PC-9 (cell line): ENCODE measurements at regions not wholly inside any gene's neighbourhood (a gene's known extent, or its start where the extent isn't known, plus 50 kb on each side); places are given as distances from the start of the nearest gene placed in this dataset.

ENCODE experiments used
- BruUV-seq: library from RNA; stranded (reverse); fragments of 400-500 nt; replicated peaks from 2 replicates; lab custom pipeline; 2021; lab: Mats Ljungman, UMichigan
- CTCF ChIA-PET: fragments of 300-600 bp; sonication (Branson Sonifier 250); formaldehyde crosslinking; loops from one replicate; lab custom pipeline; 2022; ENCODE audit warnings: antibody characterized with exemption; lab: Charles Lee
- POLR2A ChIA-PET: fragments of 300-600 bp; sonication (Branson Sonifier 250); formaldehyde crosslinking; loops from one replicate; lab custom pipeline; 2022; ENCODE audit warnings: antibody characterized with exemption; ENCODE audit not compliant: unreplicated experiment; lab: Charles Lee
- DNase-seq, 2 experiments: peaks; one replicate each; pipeline versions ENCODE4 v3.0.0 to v3.0.0-alpha.2; 2015 to 2022; ENCODE audit warnings: mixed read lengths in 1 of 2
- H2AFZ ChIP-seq: fragments of 200-600 bp; sonication (generic); 2 replicates; pipeline ENCODE4 v1.8.1; 2017; ENCODE audit warnings: antibody characterized with exemption
- H3F3A ChIP-seq: fragments of 200-600 bp; sonication (generic); 2 replicates; pipeline ENCODE4 v1.8.1; 2017; ENCODE audit warnings: antibody characterized with exemption, mild to moderate bottlenecking, low read depth; ENCODE audit not compliant: insufficient read depth
- H3K27ac ChIP-seq: fragments of 200-600 bp; sonication (generic); 2 replicates; pipeline ENCODE4 v1.6.1; 2016; ENCODE audit warnings: mixed run types
- H3K27me3 ChIP-seq: fragments of 200-600 bp; sonication (generic); 2 replicates; pipeline ENCODE4 v1.6.1; 2016; ENCODE audit warnings: low read depth, mixed run types; ENCODE audit not compliant: insufficient read depth
- H3K36me3 ChIP-seq: fragments of 200-600 bp; sonication (generic); 2 replicates; pipeline ENCODE4 v1.6.1; 2016; ENCODE audit warnings: low read depth, mixed run types
- H3K4me1 ChIP-seq: fragments of 200-600 bp; sonication (generic); replicated peaks from 2 replicates; pipeline ENCODE4 v1.6.1; 2016; ENCODE audit warnings: mixed run types; ENCODE audit not compliant: insufficient read depth
- H3K4me2 ChIP-seq: fragments of 200-600 bp; sonication (generic); 2 replicates; pipeline ENCODE4 v1.6.1; 2017; ENCODE audit warnings: mixed run types
- H3K4me3 ChIP-seq: fragments of 200-600 bp; sonication (generic); 2 replicates; pipeline ENCODE4 v1.6.1; 2016; ENCODE audit warnings: mixed run types
- H3K79me2 ChIP-seq: fragments of 200-600 bp; sonication (generic); 2 replicates; pipeline ENCODE4 v1.6.1; 2017; ENCODE audit warnings: low read depth, mixed run types
- H3K9me2 ChIP-seq: fragments of 200-600 bp; sonication (generic); 2 replicates; pipeline ENCODE4 v1.8.1; 2017; ENCODE audit warnings: mild to moderate bottlenecking; ENCODE audit not compliant: insufficient read depth
- H3K9me3 ChIP-seq: fragments of 200-600 bp; sonication (generic); 2 replicates; pipeline ENCODE4 v1.8.1; 2016; ENCODE audit warnings: low read depth; ENCODE audit not compliant: insufficient read depth
- H4K20me1 ChIP-seq: fragments of 200-600 bp; sonication (generic); 2 replicates; pipeline ENCODE4 v1.8.1; 2017; ENCODE audit not compliant: insufficient read depth
- CTCF ChIP-seq: fragments of 200-600 bp; sonication (generic); conservative IDR thresholded peaks from 2 replicates; pipeline ENCODE4 v1.6.1; 2017; ENCODE audit warnings: mixed run types, antibody characterized with exemption, mild to moderate bottlenecking, moderate library complexity
- EZH2 ChIP-seq: fragments of 200-600 bp; sonication (generic); IDR thresholded peaks from 2 replicates; pipeline ENCODE4 v1.8.0; 2017; ENCODE audit warnings: antibody characterized with exemption, low read depth
- intact Hi-C: fragments of 100-400 bp; cut with micrococcal nuclease; formaldehyde crosslinking; loops from one replicate; pipeline ENCODE4 v1.10.0; 2022; ENCODE audit not compliant: unreplicated experiment

- DNase-seq: no peak
- H3F3A ChIP-seq: no peaks in the 10 kb centered on the region
- intact Hi-C loops: no loop called here
- H3K79me2 ChIP-seq: no peaks in the 10 kb centered on the region
- no peak overlapping the region for H3K4me2 ChIP-seq
- H3K9me2 ChIP-seq: no peaks in the 10 kb centered on the region
- ChIA-PET POLR2A (no interaction called here), CTCF (no interaction called here)
- BruUV-seq: no TSS peak
- no peak overlapping the region for H2AFZ ChIP-seq
- H4K20me1 ChIP-seq: no peaks in the 10 kb centered on the region
- H3K27ac ChIP-seq: no peak overlapping the region
- H3K9me3 ChIP-seq: no peaks in the 10 kb centered on the region
- peaks cover 8% of the 10 kb centered on the region for H3K27me3 ChIP-seq
- no peaks in the 10 kb centered on the region for H3K36me3 ChIP-seq
- TF ChIP-seq CTCF: no peak
- TF ChIP-seq EZH2: no peak
- H3K4me3 ChIP-seq: no peak overlapping the region
- no peaks in the 10 kb centered on the region for H3K4me1 ChIP-seq
These were observed 330.0 kb downstream of the PSAT1 start for GRCh38 chr9:78626971-78627370.

- ChIA-PET POLR2A (no interaction called here), CTCF (no interaction called here)
- intact Hi-C loops: no loop called here
- Histone ChIP-seq H3K79me2 (no peaks in the 10 kb centered on the region), H3K4me3 (no peak overlapping the region), H3K27me3 (peaks cover 19% of the 10 kb centered on the region), H2AFZ (no peak overlapping the region), H3K9me3 (no peaks in the 10 kb centered on the region), H3K4me2 (no peak overlapping the region), H4K20me1 (no peaks in the 10 kb centered on the region), H3K36me3 (no peaks in the 10 kb centered on the region), H3F3A (no peaks in the 10 kb centered on the region), H3K4me1 (no peaks in the 10 kb centered on the region), H3K27ac (no peak overlapping the region), H3K9me2 (no peaks in the 10 kb centered on the region)
- BruUV-seq: no TSS peak
- DNase-seq: no peak
- TF ChIP-seq CTCF: no peak
- TF ChIP-seq EZH2: no peak
These were observed 334.0 kb downstream of the PSAT1 start for GRCh38 chr9:78630966-78631365.

- H3K4me1 ChIP-seq: no peaks in the 10 kb centered on the region
- no peak overlapping the region for H3K4me3 ChIP-seq
- H3K27ac ChIP-seq: no peak overlapping the region
- H4K20me1 ChIP-seq: no peaks in the 10 kb centered on the region; the same call in 1 of the 2 replicates
- TF ChIP-seq EZH2: no peak
- TF ChIP-seq CTCF: no peak
- no peaks in the 10 kb centered on the region for H3K79me2 ChIP-seq
- H3K27me3 ChIP-seq: peaks cover 27% of the 10 kb centered on the region
- ChIA-PET POLR2A (no interaction called here), CTCF (no interaction called here)
- H3K36me3 ChIP-seq: no peaks in the 10 kb centered on the region
- H3F3A ChIP-seq: no peaks in the 10 kb centered on the region
- intact Hi-C loops: no loop called here
- no peak for DNase-seq
- BruUV-seq: no TSS peak
- H3K9me2 ChIP-seq: no peaks in the 10 kb centered on the region
- no peak overlapping the region for H2AFZ ChIP-seq
- H3K4me2 ChIP-seq: no peak overlapping the region
- H3K9me3 ChIP-seq: no peaks in the 10 kb centered on the region
These were observed 343.8 kb downstream of the PSAT1 start for GRCh38 chr9:78640728-78641127.
